A549 (cell line): ENCODE measurements at regions not wholly inside any gene's neighbourhood (a gene's known extent, or its start where the extent isn't known, plus 50 kb on each side); places are given as distances from the start of the nearest gene placed in this dataset.

Source experiments
- ATAC-seq, 2 experiments: fragments of 200-7000 bp in 1 of 2; fragments of >200 bp in 1 of 2; cut with Nextera tagmentation in 1 of 2; cut with Tn5 transposase in 1 of 2; 3 replicates each; pipeline versions ENCODE4 v1.8.0 to v1.9.1; 2018 to 2020; ENCODE audit warnings: mild to moderate bottlenecking in 1 of 2, moderate library complexity in 1 of 2
- CTCF ChIA-PET: fragments of 300-600 bp; sonication (Branson Sonifier 250); formaldehyde crosslinking; extraction: SDS; loops from one replicate; lab custom pipeline; 2021; ENCODE audit warnings: antibody characterized with exemption, inconsistent platforms; lab: Yijun Ruan, JAX
- POLR2A ChIA-PET: fragments of 350-600 bp; formaldehyde crosslinking; extraction: SDS; loops from one replicate; lab custom pipeline; 2021; ENCODE audit warnings: antibody characterized with exemption, inconsistent platforms; lab: Yijun Ruan, JAX
- DNase-seq, 2 experiments: peaks; one replicate each; pipeline versions ENCODE4 v3.0.0 to v3.0.0-alpha.2; 2011 to 2016; ENCODE audit warnings: low read depth in 1 of 2, low spot score in 1 of 2
- FAIRE-seq: peaks from 2 replicates; lab custom pipeline; 2011; peaks lifted over from hg19 to GRCh38; lab: Jason Lieb, UNC
- H3K27ac ChIP-seq, 2 experiments: fragments of >200 bp; sonication (Bioruptor Twin); formaldehyde crosslinking; 3 replicates each; pipeline ENCODE4 v1.5.1; 2016 to 2017
- H3K4me1 ChIP-seq: fragments of >200 bp; sonication (Bioruptor Twin); formaldehyde crosslinking; 3 replicates; pipeline ENCODE4 v1.6.1; 2016
- H3K4me2 ChIP-seq: fragments of >200 bp; sonication (Bioruptor Twin); formaldehyde crosslinking; 3 replicates; pipeline ENCODE4 v1.6.1; 2016
- H3K4me3 ChIP-seq: fragments of >200 bp; sonication (Bioruptor Twin); formaldehyde crosslinking; 3 replicates; pipeline ENCODE4 v1.5.1; 2016
- H3K9me3 ChIP-seq: fragments of >200 bp; sonication (Bioruptor Twin); formaldehyde crosslinking; 3 replicates; pipeline ENCODE4 v1.6.1; 2016
- BHLHE40 ChIP-seq: IDR thresholded peaks from 2 replicates; pipeline ENCODE4 v1.6.1; 2012; ENCODE audit warnings: low read depth, low read length, inconsistent platforms
- ELK1 ChIP-seq: fragments of 150-350 bp; IDR thresholded peaks from 2 replicates; pipeline ENCODE4 v1.6.1; 2014; ENCODE audit warnings: low read depth, mild to moderate bottlenecking, low read length
- EP300 ChIP-seq, 2 experiments: fragments of >200 bp; sonication (Bioruptor Twin); formaldehyde crosslinking; IDR thresholded peaks; 2 replicates in 1 of 2; 3 replicates in 1 of 2; pipeline ENCODE4 v1.6.1; 2016 to 2017
- ESRRA ChIP-seq: fragments of 150-350 bp; IDR thresholded peaks from 2 replicates; pipeline ENCODE4 v1.6.1; 2014; ENCODE audit warnings: mild to moderate bottlenecking, low read length, borderline replicate concordance
- FOSB ChIP-seq: fragments of 250-450 bp; sonication (Bioruptor Pico); IDR thresholded peaks from 2 replicates; pipeline ENCODE4 v1.5.0; 2020; ENCODE audit warnings: mild to moderate bottlenecking, moderate library complexity
- FOSL2 ChIP-seq, 2 experiments: fragments of 450-650 bp in 1 of 2; fragments of >200 bp in 1 of 2; sonication (Bioruptor Twin) in 1 of 2; formaldehyde crosslinking; IDR thresholded peaks; 2 replicates each; pipeline versions ENCODE4 v1.5.0 to v1.6.1; 2016 to 2020; ENCODE audit warnings: mild to moderate bottlenecking in 1 of 2, moderate library complexity in 1 of 2
- HEYL ChIP-seq: fragments of 250-450 bp; sonication (Bioruptor Pico); IDR thresholded peaks from 2 replicates; pipeline ENCODE4 v1.8.0; 2021; ENCODE audit warnings: mild to moderate bottlenecking, moderate library complexity
- HMGXB4 ChIP-seq: fragments of 250-450 bp; sonication (Bioruptor Pico); IDR thresholded peaks from 2 replicates; pipeline ENCODE4 v1.5.0; 2021; ENCODE audit warnings: mild to moderate bottlenecking, moderate library complexity, borderline replicate concordance
- HOXA7 ChIP-seq: fragments of 250-450 bp; sonication (Bioruptor Pico); IDR thresholded peaks from 2 replicates; pipeline ENCODE4 v1.5.0; 2020; ENCODE audit warnings: mild to moderate bottlenecking, moderate library complexity
- HOXB13 ChIP-seq: fragments of 250-450 bp; sonication (Bioruptor Pico); IDR thresholded peaks from 2 replicates; pipeline ENCODE4 v1.5.0; 2020; ENCODE audit warnings: low read depth, mild to moderate bottlenecking, moderate library complexity
- HOXB5 ChIP-seq: fragments of 250-450 bp; sonication (Bioruptor Pico); IDR thresholded peaks from 2 replicates; pipeline ENCODE4 v1.5.0; 2020; ENCODE audit warnings: mild to moderate bottlenecking, moderate library complexity
- JUN ChIP-seq, 2 experiments: fragments of >200 bp; sonication (Bioruptor Twin); formaldehyde crosslinking; IDR thresholded peaks; 2 replicates in 1 of 2; 3 replicates in 1 of 2; pipeline ENCODE4 v1.6.1; 2016 to 2017
- JUNB ChIP-seq: fragments of >200 bp; sonication (Bioruptor Twin); formaldehyde crosslinking; IDR thresholded peaks from 2 replicates; pipeline ENCODE4 v1.6.1; 2016
- KDM5A ChIP-seq: fragments of 200-600 bp; sonication (generic); IDR thresholded peaks from 2 replicates; pipeline ENCODE4 v1.6.1; 2016; ENCODE audit warnings: antibody characterized with exemption, mild to moderate bottlenecking
- MAFK ChIP-seq: fragments of 450-650 bp; IDR thresholded peaks from 2 replicates; pipeline ENCODE4 v1.6.1; 2014; ENCODE audit not compliant: partially characterized antibody
- MAZ ChIP-seq: fragments of 150-350 bp; IDR thresholded peaks from 2 replicates; pipeline ENCODE4 v1.6.1; 2014; ENCODE audit warnings: antibody characterized with exemption, low read depth, low read length, borderline replicate concordance
- MYC ChIP-seq: IDR thresholded peaks from 2 replicates; pipeline ENCODE4 v1.6.1; 2012; ENCODE audit warnings: mild to moderate bottlenecking, inconsistent platforms, low read length, improper control_type of control experiment, borderline replicate concordance
- PHF8 ChIP-seq: fragments of 200-600 bp; sonication (generic); IDR thresholded peaks from 2 replicates; pipeline ENCODE4 v1.6.1; 2016; ENCODE audit warnings: low read depth, mild to moderate bottlenecking, antibody characterized with exemption, moderate library complexity, borderline replicate concordance
- POLR2A ChIP-seq: IDR thresholded peaks from 2 replicates; pipeline ENCODE4 v1.6.1; 2012; ENCODE audit warnings: mild to moderate bottlenecking, low read length
- POLR2AphosphoS2 ChIP-seq: conservative IDR thresholded peaks from 2 replicates; pipeline ENCODE4 v1.6.1; 2012; ENCODE audit warnings: low read length, improper control_type of control experiment, inconsistent platforms
- REST ChIP-seq: fragments of 200-600 bp; sonication (generic); IDR thresholded peaks from 2 replicates; pipeline ENCODE4 v1.6.1; 2016; ENCODE audit warnings: antibody characterized with exemption, mild to moderate bottlenecking, moderate library complexity
- RFX5 ChIP-seq: fragments of 450-650 bp; IDR thresholded peaks from 2 replicates; pipeline ENCODE4 v1.7.1; 2014; ENCODE audit warnings: antibody characterized with exemption, mild to moderate bottlenecking, moderate library complexity
- RNF2 ChIP-seq: fragments of 200-600 bp; sonication (generic); IDR thresholded peaks from 2 replicates; pipeline ENCODE4 v1.6.1; 2016; ENCODE audit warnings: low read depth, mild to moderate bottlenecking, antibody characterized with exemption, moderate library complexity, borderline replicate concordance
- ZNF302 ChIP-seq: fragments of 250-450 bp; sonication (Bioruptor Pico); IDR thresholded peaks from 2 replicates; pipeline ENCODE4 v1.9.0; 2021; ENCODE audit warnings: inconsistent platforms, mild to moderate bottlenecking, moderate library complexity
- WGBS: methylation state at CpG from one replicate; pipeline ENCODE4 v1.1.6; 2017; ENCODE audit errors: missing lambda C conversion rate; 5-methylcytosine and 5-hydroxymethylcytosine counted together
- TF ChIP-seq, protein P1 (sequence below): IDR thresholded peaks from 2 replicates; pipeline ENCODE4 v1.6.1; 2012; ENCODE audit warnings: low read depth, borderline replicate concordance
- TF ChIP-seq, protein P2 (sequence below): fragments of 450-650 bp; IDR thresholded peaks from 2 replicates; pipeline ENCODE4 v1.6.1; 2014; ENCODE audit warnings: antibody characterized with exemption

DNA sequence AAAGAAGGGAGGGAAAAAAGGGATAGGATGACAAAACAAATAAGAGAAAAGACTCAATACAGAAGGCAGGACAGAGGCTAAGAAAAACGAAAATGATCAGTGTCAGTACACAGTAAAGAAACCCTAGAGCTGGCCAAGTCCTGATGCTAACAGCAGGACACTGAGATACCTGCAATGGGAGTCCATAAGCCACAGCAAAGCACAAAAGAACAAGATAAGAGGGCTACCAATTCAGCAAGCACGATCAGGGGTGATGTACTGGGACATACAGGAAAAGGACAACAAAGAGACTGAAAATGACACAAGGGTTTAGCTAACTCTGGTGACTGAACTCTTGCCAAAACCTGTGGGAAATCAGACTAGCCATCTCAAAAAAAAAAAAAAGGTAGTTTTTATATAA is 1072.6 kb upstream of the COX7C start (continued):
- TF ChIP-seq REST (no peak), POLR2A (no peak)
- TF ChIP-seq, all 56 proteins: peak for 0

GRCh38 chr5:85549229-85549628 is 1068.5 kb upstream of the COX7C start:
- CTCF ChIA-PET, result no interaction called here
- Histone ChIP-seq H3K9me3 (no peaks in the 10 kb centered on the region), H3K4me1 (no peaks in the 10 kb centered on the region)
- POLR2A ChIA-PET, result no interaction called here
- TF ChIP-seq FOSB (CRISPR knock-in tag) (no peak), RNF2 (no peak), KDM5A (no peak), ELK1 (no peak), BHLHE40 (no peak), HOXB5 (CRISPR knock-in tag) (no peak), ZNF302 (CRISPR knock-in tag) (no peak), ESRRA (no peak), MAZ (no peak), HMGXB4 (no peak)
- TF ChIP-seq, protein P1, sequence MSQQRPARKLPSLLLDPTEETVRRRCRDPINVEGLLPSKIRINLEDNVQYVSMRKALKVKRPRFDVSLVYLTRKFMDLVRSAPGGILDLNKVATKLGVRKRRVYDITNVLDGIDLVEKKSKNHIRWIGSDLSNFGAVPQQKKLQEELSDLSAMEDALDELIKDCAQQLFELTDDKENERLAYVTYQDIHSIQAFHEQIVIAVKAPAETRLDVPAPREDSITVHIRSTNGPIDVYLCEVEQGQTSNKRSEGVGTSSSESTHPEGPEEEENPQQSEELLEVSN, result no peak
- TF ChIP-seq, all 56 proteins: peak for 0
- no peak for DNase-seq
- FAIRE-seq, result no peak
- no peak for ATAC-seq
- 55% methylated on average over 10 of the region's 10 CpGs for WGBS
- H3K27ac ChIP-seq, result no peak overlapping the region
- H3K4me3 ChIP-seq, result no peak overlapping the region
- no peak overlapping the region for H3K4me2 ChIP-seq

DNA sequence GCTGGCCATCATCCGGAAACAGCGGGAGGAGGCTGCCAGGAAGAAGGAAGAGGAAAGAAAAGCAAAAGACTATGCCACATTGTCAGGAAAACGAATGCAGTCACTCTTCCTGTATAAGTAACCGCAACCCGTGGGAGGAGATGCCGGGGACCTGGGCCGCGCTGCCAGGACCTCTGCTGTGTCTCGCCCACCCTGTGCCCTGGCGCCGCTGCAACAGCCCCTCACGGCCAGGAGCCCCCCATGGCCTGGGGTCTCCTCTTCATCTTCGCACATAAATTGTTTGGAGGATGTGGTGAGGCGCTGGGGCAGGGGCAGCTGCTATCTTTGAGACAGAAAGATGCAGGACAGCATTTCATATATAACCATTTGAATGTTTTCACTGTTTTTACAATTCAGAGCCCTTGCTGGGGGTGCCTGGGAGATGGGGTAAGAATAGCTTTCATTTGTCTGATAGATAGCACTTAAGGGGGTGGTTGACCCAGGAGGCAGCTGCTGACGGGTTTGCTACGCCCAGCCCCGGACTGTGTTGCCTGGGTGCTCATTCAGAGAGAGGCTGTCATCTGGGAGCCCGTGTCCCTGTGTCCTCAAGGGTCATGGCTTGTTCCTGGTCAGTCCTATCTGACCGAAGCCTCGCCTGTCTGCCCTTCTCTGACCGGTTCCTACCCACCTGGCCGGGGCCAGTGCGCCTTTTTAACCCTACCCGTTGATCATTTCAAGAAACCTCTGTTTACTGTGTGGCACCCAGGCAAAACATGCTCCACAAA is 1067.7 kb upstream of the COX7C start:
- Histone ChIP-seq H3K4me3 (no peak overlapping the region), H3K4me1 (no peaks in the 10 kb centered on the region), H3K4me2 (no peak overlapping the region), H3K9me3 (no peaks in the 10 kb centered on the region), H3K27ac (no peak overlapping the region)
- CTCF ChIA-PET, result no interaction called here
- POLR2A ChIA-PET, result no interaction called here
- WGBS, result 44% methylated on average over 24 of the region's 24 CpGs
- FAIRE-seq, result no peak
- DNase-seq, result no peak
- no peak for ATAC-seq
- TF ChIP-seq JUNB, result no peak
- TF ChIP-seq RFX5, result no peak
- TF ChIP-seq JUN (IDR thresholded peaks at IDR 0.05), result no peak
- TF ChIP-seq FOSB (CRISPR knock-in tag), result no peak
- TF ChIP-seq ESRRA, result no peak
- no peak for TF ChIP-seq PHF8
- no peak for TF ChIP-seq MAFK
- TF ChIP-seq FOSL2 (IDR thresholded peaks at IDR 0.05), result no peak
- TF ChIP-seq FOSL2 (CRISPR knock-in tag; IDR thresholded peaks at IDR 0.05), result no peak
- no peak for TF ChIP-seq HEYL (CRISPR knock-in tag)
- no peak for TF ChIP-seq MYC
- TF ChIP-seq HOXA7 (CRISPR knock-in tag), result no peak
- TF ChIP-seq EP300 (IDR thresholded peaks at IDR 0.05), result no peak
- no peak for TF ChIP-seq HOXB13
- TF ChIP-seq, protein P1, result no peak
- TF ChIP-seq, protein P2, sequence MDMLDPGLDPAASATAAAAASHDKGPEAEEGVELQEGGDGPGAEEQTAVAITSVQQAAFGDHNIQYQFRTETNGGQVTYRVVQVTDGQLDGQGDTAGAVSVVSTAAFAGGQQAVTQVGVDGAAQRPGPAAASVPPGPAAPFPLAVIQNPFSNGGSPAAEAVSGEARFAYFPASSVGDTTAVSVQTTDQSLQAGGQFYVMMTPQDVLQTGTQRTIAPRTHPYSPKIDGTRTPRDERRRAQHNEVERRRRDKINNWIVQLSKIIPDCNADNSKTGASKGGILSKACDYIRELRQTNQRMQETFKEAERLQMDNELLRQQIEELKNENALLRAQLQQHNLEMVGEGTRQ, result no peak
- no peak for TF ChIP-seq ZNF302 (CRISPR knock-in tag)
- no peak for TF ChIP-seq MAZ
- no peak for TF ChIP-seq POLR2AphosphoS2
